ENCODE measurements at regions not wholly inside any gene's neighbourhood (a gene's known extent, or its start where the extent isn't known, plus 50 kb on each side); places are given as distances from the start of the nearest gene placed in this dataset.
"Not testable (repeated sequence)": the region's sequence is repeated elsewhere in the genome, so short reads cannot be mapped to it uniquely, and the experiment has no call there.

- no peak for DNase-seq (ENCODE audit: low read depth)
Measured at GRCh38 chr17:83159204-83160049, 80.0 kb downstream of the METRNL start.

GRCh38 chr17:83160443-83161297, 81.3 kb downstream of the METRNL start:
- DNase-seq (ENCODE audit: low read depth), result no peak

- no peak for DNase-seq (ENCODE audit: low read depth)
Measured at GRCh38 chr17:83161298-83162034, 82.1 kb downstream of the METRNL start.

- no peak for DNase-seq (ENCODE audit: low read depth)
Measured at GRCh38 chr17:83162035-83162745, 82.8 kb downstream of the METRNL start.

GRCh38 chr17:83164490-83164889, 85.1 kb downstream of the METRNL start:
- DNase-seq (ENCODE audit: low read depth), result no peak

GRCh38 chr17:83170571-83171260, 91.3 kb downstream of the METRNL start:
- DNase-seq (ENCODE audit: low read depth), result no peak

- DNase-seq (ENCODE audit: low read depth), result no peak
Measured at GRCh38 chr17:83171661-83172060, 92.3 kb downstream of the METRNL start.

- not testable (repeated sequence) for DNase-seq (ENCODE audit: low read depth)
Measured at GRCh38 chr17:83172099-83172498, 92.7 kb downstream of the METRNL start.

GRCh38 chr17:83172646-83173045, 93.2 kb downstream of the METRNL start:
- not testable (repeated sequence) for DNase-seq (ENCODE audit: low read depth)

- not testable (repeated sequence) for DNase-seq (ENCODE audit: low read depth)
Measured at GRCh38 chr17:83173180-83173913, 93.9 kb downstream of the METRNL start.

- no peak for DNase-seq (ENCODE audit: low read depth)
Measured at GRCh38 chr17:83173914-83174361, 94.5 kb downstream of the METRNL start.

- DNase-seq (ENCODE audit: low read depth), result no peak
Measured at GRCh38 chr17:83174362-83175118, 95.1 kb downstream of the METRNL start.

- no peak for DNase-seq (ENCODE audit: low read depth)
Measured at GRCh38 chr17:83175119-83175821, 95.9 kb downstream of the METRNL start.

- DNase-seq (ENCODE audit: low read depth), result no peak
Measured at GRCh38 chr17:83175822-83176622, 96.6 kb downstream of the METRNL start.

- no peak for DNase-seq (ENCODE audit: low read depth)
Measured at GRCh38 chr17:83176623-83177583, 97.5 kb downstream of the METRNL start.

- DNase-seq (ENCODE audit: low read depth), result no peak
Measured at GRCh38 chr17:83177611-83178532, 98.5 kb downstream of the METRNL start.

All from stimulated activated CD8-positive, alpha-beta memory T cell treated with anti-CD3 and anti-CD28 coated beads, Interleukin-12 subunit alpha, Interleukin-12 subunit beta, amount 100 ng/mL, for 4 hours (primary cell).